HG03097 (cell line): ENCODE measurements at regions not wholly inside any gene's neighbourhood (a gene's known extent, or its start where the extent isn't known, plus 50 kb on each side); places are given as distances from the start of the nearest gene placed in this dataset.

Source experiments
- ATAC-seq: cut with Tn5 transposase; IDR thresholded peaks from one replicate; pipeline ENCODE4 v1.9.1; 2021; ENCODE audit not compliant: unreplicated experiment, low FRiP score

GRCh38 chr11:32003335-32003734 is 87.5 kb upstream of the RCN1 start:
- ATAC-seq, result no peak

- ATAC-seq, result no peak
These were observed 88.6 kb upstream of the RCN1 start for GRCh38 chr11:32002311-32002710.

GRCh38 chr11:31997955-31998354 is 92.9 kb upstream of the RCN1 start:
- no peak for ATAC-seq

- ATAC-seq, result no peak
These were observed 94.6 kb upstream of the RCN1 start for GRCh38 chr11:31996159-31996881.

- ATAC-seq, result no peak
These were observed 95.3 kb upstream of the RCN1 start for GRCh38 chr11:31995525-31996094.

- no peak for ATAC-seq
These were observed 95.8 kb upstream of the RCN1 start for GRCh38 chr11:31995032-31995431.

GRCh38 chr11:31987118-31988005 is 103.5 kb upstream of the RCN1 start:
- ATAC-seq, result no peak

- no peak for ATAC-seq
These were observed 104.5 kb upstream of the RCN1 start for GRCh38 chr11:31986201-31986889.

- no peak for ATAC-seq
These were observed 109.4 kb upstream of the RCN1 start for GRCh38 chr11:31981457-31981856.

GRCh38 chr11:31977343-31977742 is 113.5 kb upstream of the RCN1 start:
- no peak for ATAC-seq

- ATAC-seq, result no peak
These were observed 116.3 kb upstream of the RCN1 start for GRCh38 chr11:31974366-31975136.

- no peak for ATAC-seq
These were observed 117.7 kb upstream of the RCN1 start for GRCh38 chr11:31973172-31973571.

GRCh38 chr11:31972623-31973022 is 118.3 kb upstream of the RCN1 start:
- no peak for ATAC-seq

GRCh38 chr11:31969359-31969702 is 121.5 kb upstream of the RCN1 start:
- ATAC-seq, result no peak

GRCh38 chr11:31968461-31969358 is 122.2 kb upstream of the RCN1 start:
- ATAC-seq, result no peak

GRCh38 chr11:31967404-31968130 is 123.3 kb upstream of the RCN1 start:
- ATAC-seq, result no peak

GRCh38 chr11:31966846-31967245 is 124.0 kb upstream of the RCN1 start:
- no peak for ATAC-seq

GRCh38 chr11:31964181-31964580 is 126.7 kb upstream of the RCN1 start:
- no peak for ATAC-seq

GRCh38 chr11:31960126-31960525 is 130.7 kb upstream of the RCN1 start:
- ATAC-seq, result no peak
